GM12874 (cell line): ENCODE measurements at regions not wholly inside any gene's neighbourhood (a gene's known extent, or its start where the extent isn't known, plus 50 kb on each side); places are given as distances from the start of the nearest gene placed in this dataset.

Experiments
- CTCF ChIP-seq: IDR thresholded peaks from 2 replicates; pipeline ENCODE4 v1.5.1; 2011; ENCODE audit warnings: low read depth, mild to moderate bottlenecking, control low read depth, low read length, moderate library complexity; ENCODE audit not compliant: insufficient read depth

- TF ChIP-seq CTCF, result no peak
These were observed 158.3 kb upstream of the PFKP start for GRCh38 chr10:2908851-2909630.

- TF ChIP-seq CTCF, result no peak
These were observed 160.4 kb upstream of the PFKP start for GRCh38 chr10:2906974-2907373.

GRCh38 chr10:2905851-2906250 is 161.5 kb upstream of the PFKP start:
- TF ChIP-seq CTCF, result no peak

- no peak for TF ChIP-seq CTCF
These were observed 166.8 kb upstream of the PFKP start for GRCh38 chr10:2900530-2900929.

- TF ChIP-seq CTCF, result no peak
These were observed 167.9 kb upstream of the PFKP start for GRCh38 chr10:2899246-2899951.

- no peak for TF ChIP-seq CTCF
These were observed 168.9 kb upstream of the PFKP start for GRCh38 chr10:2898509-2898860.

GRCh38 chr10:2897619-2898508 is 169.5 kb upstream of the PFKP start:
- TF ChIP-seq CTCF, result no peak
